IMR-90 (cell line): ENCODE measurements at regions not wholly inside any gene's neighbourhood (a gene's known extent, or its start where the extent isn't known, plus 50 kb on each side); places are given as distances from the start of the nearest gene placed in this dataset.

Experiments used
- ATAC-seq: fragments of 200-7000 bp; cut with Tn5 transposase; 2 replicates; pipeline ENCODE4 v1.9.1; 2020; ENCODE audit warnings: low read depth, mild to moderate bottlenecking, moderate library complexity
- BruUV-seq: library from RNA; stranded (reverse); fragments of 400-500 nt; replicated peaks from 2 replicates; lab custom pipeline; 2021; lab: Mats Ljungman, UMichigan
- CTCF ChIA-PET: fragments of 300-600 bp; formaldehyde crosslinking; extraction: SDS; loops from one replicate; lab custom pipeline; 2021; ENCODE audit warnings: antibody characterized with exemption; lab: Yijun Ruan, JAX
- POLR2A ChIA-PET: fragments of 300-600 bp; sonication (Branson Sonifier 250); formaldehyde crosslinking; loops from one replicate; lab custom pipeline; 2022; ENCODE audit warnings: antibody characterized with exemption; ENCODE audit not compliant: unreplicated experiment; lab: Charles Lee
- DNase-seq: peaks from one replicate; pipeline ENCODE4 v3.0.0; 2013
- H2AFZ ChIP-seq: replicated peaks from 2 replicates; pipeline ENCODE3; 2013; ENCODE audit warnings: low read length, mild to moderate bottlenecking; ENCODE audit not compliant: poor library complexity
- H2AK5ac ChIP-seq: 2 replicates; pipeline ENCODE4 v1.6.1; 2013; ENCODE audit warnings: low read depth, low read length, inconsistent platforms
- H2AK9ac ChIP-seq: replicated peaks from 2 replicates; pipeline ENCODE3; 2013; ENCODE audit warnings: mild to moderate bottlenecking, low read depth, low read length, moderate library complexity; ENCODE audit not compliant: poor library complexity
- H2BK120ac ChIP-seq: 2 replicates; pipeline ENCODE4 v1.6.1; 2013; ENCODE audit warnings: low read depth, low read length, inconsistent platforms
- H2BK15ac ChIP-seq: 3 replicates; pipeline ENCODE4 v1.6.1; 2013; ENCODE audit warnings: low read depth, low read length, inconsistent platforms
- H2BK20ac ChIP-seq: 2 replicates; pipeline ENCODE4 v1.6.1; 2013; ENCODE audit warnings: low read depth, mild to moderate bottlenecking, inconsistent platforms, low read length, moderate library complexity
- H2BK5ac ChIP-seq: 2 replicates; pipeline ENCODE4 v1.6.1; 2013; ENCODE audit warnings: mild to moderate bottlenecking, low read depth, low read length, inconsistent platforms; ENCODE audit not compliant: poor library complexity, severe bottlenecking
- H3K14ac ChIP-seq: replicated peaks from 2 replicates; pipeline ENCODE4 v1.6.1; 2013; ENCODE audit warnings: low read depth, low read length, inconsistent platforms
- H3K18ac ChIP-seq: 2 replicates; pipeline ENCODE4 v1.6.1; 2013; ENCODE audit warnings: low read depth, low read length, control low read depth
- H3K23ac ChIP-seq: 2 replicates; pipeline ENCODE4 v1.6.1; 2013; ENCODE audit warnings: low read depth, low read length, inconsistent platforms
- H3K27ac ChIP-seq: 2 replicates; pipeline ENCODE4 v1.5.1; 2013; ENCODE audit warnings: mild to moderate bottlenecking, control low read depth, low read length; ENCODE audit not compliant: insufficient read depth
- H3K27me3 ChIP-seq: 2 replicates; pipeline ENCODE4 v1.6.1; 2013; ENCODE audit warnings: low read length; ENCODE audit not compliant: control insufficient read depth, insufficient read depth
- H3K36me3 ChIP-seq: 2 replicates; pipeline ENCODE4 v1.6.1; 2013; ENCODE audit warnings: low read length, mixed read lengths; ENCODE audit not compliant: control insufficient read depth, insufficient read depth
- H3K4ac ChIP-seq: 2 replicates; pipeline ENCODE4 v1.6.1; 2013; ENCODE audit warnings: low read depth, low read length, inconsistent platforms
- H3K4me1 ChIP-seq: 2 replicates; pipeline ENCODE4 v1.6.1; 2013; ENCODE audit warnings: low read length, mixed read lengths; ENCODE audit not compliant: control insufficient read depth, insufficient read depth
- H3K4me2 ChIP-seq: 2 replicates; pipeline ENCODE4 v1.6.1; 2013; ENCODE audit warnings: low read depth, mild to moderate bottlenecking, control low read depth, low read length, moderate library complexity
- H3K4me3 ChIP-seq: 2 replicates; pipeline ENCODE4 v1.5.1; 2013; ENCODE audit warnings: low read depth, mild to moderate bottlenecking, control low read depth, low read length, moderate library complexity; ENCODE audit not compliant: insufficient read depth
- H3K56ac ChIP-seq: 2 replicates; pipeline ENCODE4 v1.6.1; 2013; ENCODE audit warnings: low read length, inconsistent platforms; ENCODE audit not compliant: insufficient read depth; ENCODE audit errors: extremely low read depth
- H3K79me1 ChIP-seq, 2 experiments: 2 replicates each; pipeline ENCODE4 v1.6.1; 2013; ENCODE audit warnings: low read length in 2 of 2, inconsistent platforms in 1 of 2, low read depth in 1 of 2
- H3K9ac ChIP-seq: 2 replicates; pipeline ENCODE4 v1.6.1; 2013; ENCODE audit warnings: low read depth, low read length, control low read depth
- H3K9me1 ChIP-seq: 2 replicates; pipeline ENCODE4 v1.6.1; 2013; ENCODE audit warnings: low read length, inconsistent platforms; ENCODE audit not compliant: insufficient read depth
- H3K9me3 ChIP-seq: 2 replicates; pipeline ENCODE4 v1.6.1; 2013; ENCODE audit warnings: low read length; ENCODE audit not compliant: control insufficient read depth, insufficient read depth
- H4K20me1 ChIP-seq: 2 replicates; pipeline ENCODE4 v1.6.1; 2013; ENCODE audit warnings: low read length, inconsistent platforms; ENCODE audit not compliant: insufficient read depth
- H4K5ac ChIP-seq: 2 replicates; pipeline ENCODE4 v1.6.1; 2013; ENCODE audit warnings: mild to moderate bottlenecking, low read depth, low read length, control low read depth
- H4K8ac ChIP-seq, 2 experiments: 2 replicates each; pipeline ENCODE4 v1.6.1; 2013; ENCODE audit warnings: low read depth in 2 of 2, low read length in 2 of 2, control low read depth in 1 of 2, inconsistent platforms in 1 of 2
- H4K91ac ChIP-seq: 2 replicates; pipeline ENCODE4 v1.6.1; 2013; ENCODE audit warnings: low read depth, low read length, inconsistent platforms; ENCODE audit not compliant: insufficient read depth
- BHLHE40 ChIP-seq: fragments of 150-350 bp; IDR thresholded peaks from 2 replicates; pipeline ENCODE4 v1.6.1; 2016; ENCODE audit warnings: mild to moderate bottlenecking, low read depth, low read length
- FOS ChIP-seq: fragments of 150-350 bp; IDR thresholded peaks from 2 replicates; pipeline ENCODE4 v1.6.1; 2016; ENCODE audit warnings: low read depth, low read length
- MAZ ChIP-seq: IDR thresholded peaks from 2 replicates; pipeline ENCODE4 v1.6.1; 2012; ENCODE audit warnings: low read depth, mild to moderate bottlenecking, low read length, improper control_type of control experiment, moderate library complexity, borderline replicate concordance
- SMC3 ChIP-seq: fragments of 150-350 bp; IDR thresholded peaks from 2 replicates; pipeline ENCODE4 v1.6.1; 2016; ENCODE audit warnings: low read depth, mild to moderate bottlenecking, antibody characterized with exemption, low read length, moderate library complexity
- USF2 ChIP-seq: fragments of 150-350 bp; IDR thresholded peaks from 2 replicates; pipeline ENCODE4 v1.6.1; 2017; ENCODE audit warnings: mild to moderate bottlenecking, antibody characterized with exemption, low read length, low read depth
- WGBS, 2 experiments: methylation state at CpG; one replicate each; pipeline versions ENCODE4 v1.1.5 to v1.1.7; 2013; ENCODE audit warnings: missing lambda C conversion rate in 2 of 2; ENCODE audit not compliant: insufficient read length in 1 of 2; ENCODE audit errors: extremely low coverage in 2 of 2; 5-methylcytosine and 5-hydroxymethylcytosine counted together
- dilution Hi-C: fragments of 300-500 bp; cut with HindIII; formaldehyde crosslinking; loops from one replicate; pipeline ENCODE4 v1.14.3; 2018; ENCODE audit warnings: low sequenced_read_pairs; ENCODE audit not compliant: unreplicated experiment
- in situ Hi-C: fragments of 300-500 bp; cut with MboI; formaldehyde crosslinking; loops from 3 replicates; pipeline ENCODE4 v1.14.3; 2019; ENCODE audit warnings: low sequenced_read_pairs, inconsistent platforms, mixed read lengths
- intact Hi-C: fragments of 100-400 bp; cut with micrococcal nuclease; formaldehyde crosslinking; loops from 2 replicates; pipeline ENCODE4 v1.10.0; 2022

GRCh38 chr21:27425574-27425973 lies 458.7 kb upstream of the ADAMTS5 start:
- Histone ChIP-seq H2BK120ac (peak overlapping the region; percentile 83), H3K9me1 (peaks cover 7% of the 10 kb centered on the region), H2AK9ac (no peak overlapping the region), H4K20me1 (no peaks in the 10 kb centered on the region), H3K9ac (no peak overlapping the region), H3K4ac (peak overlapping the region; percentile 82), H2AFZ (peak overlapping the region; percentile 61), H3K27me3 (no peaks in the 10 kb centered on the region), H4K5ac (peak overlapping the region; percentile 79), H3K4me1 (peaks cover 17% of the 10 kb centered on the region; the same call in 1 of the 2 replicates), H3K9me3 (no peaks in the 10 kb centered on the region), H4K91ac (peak overlapping the region; percentile 68), H3K36me3 (no peaks in the 10 kb centered on the region), H3K79me1 (no peaks in the 10 kb centered on the region), H3K14ac (peak overlapping the region; percentile 81), H3K23ac (peak overlapping the region; percentile 73; the same call in 1 of the 2 replicates), H2BK20ac (peak overlapping the region; percentile 88), H3K4me2 (no peak overlapping the region), H4K8ac (peak overlapping the region; percentile 66 to 81), H3K56ac (no peak overlapping the region; the same call in 1 of the 2 replicates), H2BK15ac (peak overlapping the region; percentile 96; the same call in 2 of the 3 replicates), H3K18ac (peak overlapping the region; percentile 49), H3K27ac (no peak overlapping the region), H2AK5ac (peak overlapping the region; percentile 85; the same call in 1 of the 2 replicates), H2BK5ac (peak overlapping the region; percentile 66), H3K4me3 (no peak overlapping the region)
- WGBS, 2 experiments = no CpG with 5 or more reads among the region's 3 CpGs
- dilution Hi-C loops (no loop called here), in situ Hi-C loops (no loop called here), intact Hi-C loops (no loop called here)
- BruUV-seq = no TSS peak
- ATAC-seq = no peak
- CTCF ChIA-PET = no interaction called here
- TF ChIP-seq BHLHE40 (peak; percentile 67; the same call in 1 of the 2 replicates), SMC3 (no peak), MAZ (no peak), FOS (no peak), USF2 (peak; percentile 33; the same call in 1 of the 2 replicates)
- DNase-seq = peak; percentile 69
- POLR2A ChIA-PET = no interaction called here
